H1 (cell line): ENCODE measurements at regions not wholly inside any gene's neighbourhood (a gene's known extent, or its start where the extent isn't known, plus 50 kb on each side); places are given as distances from the start of the nearest gene placed in this dataset.
"Not testable (repeated sequence)": the region's sequence is repeated elsewhere in the genome, so short reads cannot be mapped to it uniquely, and the experiment has no call there.

ENCODE experiments used
- CTCF ChIA-PET: fragments of 300-600 bp; sonication (Branson Sonifier 250); formaldehyde crosslinking; loops from one replicate; lab custom pipeline; 2021; ENCODE audit not compliant: partially characterized antibody; lab: Charles Lee
- POLR2A ChIA-PET: fragments of 300-600 bp; sonication (Branson Sonifier 250); formaldehyde crosslinking; loops from one replicate; lab custom pipeline; 2021; ENCODE audit warnings: inconsistent platforms; ENCODE audit not compliant: partially characterized antibody; lab: Charles Lee
- DNase-seq, 2 experiments: peaks; one replicate each; pipeline versions ENCODE4 v3.0.0 to v3.0.0-alpha.2; 2010 to 2022; ENCODE audit warnings: low spot score in 2 of 2, low read depth in 1 of 2, mixed read lengths in 1 of 2
- FAIRE-seq: peaks from 2 replicates; lab custom pipeline; 2011; peaks lifted over from hg19 to GRCh38; lab: Jason Lieb, UNC
- H2AFZ ChIP-seq: 2 replicates; pipeline ENCODE4 v1.8.1; 2012; ENCODE audit warnings: low read length, inconsistent platforms
- H2AK5ac ChIP-seq: 2 replicates; pipeline ENCODE4 v1.6.1; 2013; ENCODE audit warnings: low read depth, low read length
- H2BK120ac ChIP-seq: replicated peaks from 2 replicates; pipeline ENCODE3; 2013; ENCODE audit warnings: low read depth, low read length, inconsistent platforms
- H2BK12ac ChIP-seq: 2 replicates; pipeline ENCODE4 v1.6.1; 2013; ENCODE audit warnings: low read depth, low read length
- H2BK15ac ChIP-seq: 2 replicates; pipeline ENCODE4 v1.6.1; 2013; ENCODE audit warnings: low read length
- H2BK20ac ChIP-seq: 2 replicates; pipeline ENCODE4 v1.6.1; 2013; ENCODE audit warnings: low read length
- H2BK5ac ChIP-seq: 2 replicates; pipeline ENCODE4 v1.6.1; 2013; ENCODE audit warnings: low read depth, low read length
- H3K14ac ChIP-seq: 2 replicates; pipeline ENCODE4 v1.6.1; 2013; ENCODE audit warnings: inconsistent platforms; ENCODE audit not compliant: insufficient read length
- H3K18ac ChIP-seq: 2 replicates; pipeline ENCODE4 v1.6.1; 2013; ENCODE audit warnings: low read length; ENCODE audit errors: extremely low read depth
- H3K23ac ChIP-seq: 2 replicates; pipeline ENCODE4 v1.6.1; 2013; ENCODE audit warnings: inconsistent platforms; ENCODE audit not compliant: insufficient read length
- H3K23me2 ChIP-seq: 2 replicates; pipeline ENCODE4 v1.6.1; 2013; ENCODE audit warnings: low read depth, low read length
- H3K27ac ChIP-seq: 2 replicates; pipeline ENCODE4 v1.6.1; 2011; ENCODE audit warnings: low read depth, low read length, inconsistent platforms
- H3K27me3 ChIP-seq, 4 experiments: replicated peaks in 1 of 4; 1 replicate in 1 of 4; 2 replicates in 3 of 4; pipeline versions ENCODE4 v1.6.1 to v1.8.1; 2011 to 2013; ENCODE audit warnings: low read length in 3 of 4, mild to moderate bottlenecking in 3 of 4, inconsistent platforms in 2 of 4, mixed read lengths in 2 of 4, moderate library complexity in 1 of 4; ENCODE audit not compliant: control insufficient read depth in 3 of 4, insufficient read depth in 3 of 4; ENCODE audit errors: extremely low read depth in 1 of 4
- H3K36me3 ChIP-seq, 4 experiments: 2 replicates each; pipeline versions ENCODE4 v1.6.1 to v1.8.1; 2011 to 2013; ENCODE audit warnings: mild to moderate bottlenecking in 4 of 4, low read length in 3 of 4, moderate library complexity in 2 of 4, control low read depth in 1 of 4, inconsistent platforms in 1 of 4; ENCODE audit not compliant: insufficient read depth in 4 of 4, control insufficient read depth in 2 of 4
- H3K4ac ChIP-seq: replicated peaks from 2 replicates; pipeline ENCODE3; 2013; ENCODE audit warnings: low read length, low read depth, mixed read lengths, inconsistent platforms; ENCODE audit not compliant: insufficient read length
- H3K4me1 ChIP-seq, 4 experiments: replicated peaks in 1 of 4; 1 replicate in 1 of 4; 2 replicates in 3 of 4; pipeline versions ENCODE4 v1.6.1 to v1.8.1; 2011 to 2013; ENCODE audit warnings: low read length in 3 of 4, inconsistent platforms in 2 of 4, mixed read lengths in 1 of 4; ENCODE audit not compliant: insufficient read depth in 4 of 4, control insufficient read depth in 3 of 4
- H3K4me2 ChIP-seq, 2 experiments: 2 replicates each; pipeline versions ENCODE4 v1.6.1 to v1.8.1; 2011 to 2013; ENCODE audit warnings: low read depth in 2 of 2, low read length in 2 of 2, control low read depth in 1 of 2, inconsistent platforms in 1 of 2, mild to moderate bottlenecking in 1 of 2; ENCODE audit not compliant: insufficient read depth in 1 of 2
- H3K4me3 ChIP-seq, 4 experiments: fragments of 200-600, 300-600 bp in 1 of 4; sonication (generic), shearing (Covaris generic), sonication (Bioruptor Twin) in 1 of 4; 2 replicates each; pipeline versions ENCODE4 v1.5.1 to v1.8.1; 2011 to 2016; ENCODE audit warnings: low read length in 4 of 4, low read depth in 3 of 4, control low read depth in 2 of 4, inconsistent platforms in 2 of 4, mild to moderate bottlenecking in 2 of 4, mixed read lengths in 1 of 4, moderate library complexity in 1 of 4; ENCODE audit not compliant: insufficient read depth in 2 of 4; ENCODE audit errors: extremely low read depth in 1 of 4
- H3K56ac ChIP-seq: replicated peaks from 2 replicates; pipeline ENCODE3; 2013; ENCODE audit warnings: low read depth, mild to moderate bottlenecking, mixed read lengths, low read length, inconsistent platforms; ENCODE audit not compliant: insufficient read length
- H3K79me1 ChIP-seq: 2 replicates; pipeline ENCODE4 v1.6.1; 2013; ENCODE audit warnings: low read depth, low read length, control low read depth
- H3K79me2 ChIP-seq, 2 experiments: 2 replicates each; pipeline versions ENCODE4 v1.6.1 to v1.8.1; 2012 to 2013; ENCODE audit warnings: low read length in 2 of 2, mild to moderate bottlenecking in 2 of 2, inconsistent platforms in 1 of 2; ENCODE audit not compliant: insufficient read depth in 2 of 2, control insufficient read depth in 1 of 2
- H3K9ac ChIP-seq, 4 experiments: replicated peaks in 1 of 4; 1 replicate in 1 of 4; 2 replicates in 3 of 4; pipeline versions ENCODE4 v1.6.1 to v1.8.1; 2011 to 2013; ENCODE audit warnings: low read depth in 3 of 4, low read length in 3 of 4, control low read depth in 2 of 4, mild to moderate bottlenecking in 2 of 4, moderate library complexity in 2 of 4, inconsistent platforms in 1 of 4; ENCODE audit errors: extremely low read depth in 1 of 4
- H3K9me3 ChIP-seq, 2 experiments: 2 replicates each; pipeline versions ENCODE4 v1.6.1 to v1.8.1; 2012 to 2013; ENCODE audit warnings: mild to moderate bottlenecking in 2 of 2, moderate library complexity in 2 of 2, control low read depth in 1 of 2, inconsistent platforms in 1 of 2, low read depth in 1 of 2, low read length in 1 of 2, mixed read lengths in 1 of 2; ENCODE audit not compliant: insufficient read depth in 2 of 2
- H4K20me1 ChIP-seq, 2 experiments: replicated peaks in 1 of 2; 2 replicates each; pipeline versions ENCODE3 to v1.8.1; 2011 to 2013; ENCODE audit warnings: inconsistent platforms in 2 of 2, low read length in 2 of 2, mild to moderate bottlenecking in 1 of 2; ENCODE audit not compliant: insufficient read depth in 2 of 2, control insufficient read depth in 1 of 2
- H4K5ac ChIP-seq: 2 replicates; pipeline ENCODE4 v1.6.1; 2013; ENCODE audit warnings: low read length, low read depth, mixed read lengths, inconsistent platforms; ENCODE audit not compliant: insufficient read length
- H4K8ac ChIP-seq: 2 replicates; pipeline ENCODE4 v1.8.0; 2013; ENCODE audit warnings: mild to moderate bottlenecking, moderate library complexity, low read length, inconsistent platforms; ENCODE audit not compliant: insufficient read depth; ENCODE audit errors: extremely low read depth
- H4K91ac ChIP-seq: replicated peaks from 2 replicates; pipeline ENCODE3; 2013; ENCODE audit warnings: low read length, mixed read lengths, inconsistent platforms; ENCODE audit not compliant: insufficient read length
- WGBS, 2 experiments: shearing (Covaris generic) in 1 of 2; methylation state at CpG; one replicate each; pipeline versions ENCODE4 v1.1.6 to v1.1.7; 2013 to 2015; ENCODE audit warnings: low lambda C conversion rate in 2 of 2, mixed read lengths in 2 of 2, inconsistent platforms in 1 of 2, low coverage in 1 of 2, missing lambda C conversion rate in 1 of 2; ENCODE audit not compliant: insufficient replicate concordance in 2 of 2, insufficient coverage in 1 of 2, insufficient read length in 1 of 2; ENCODE audit errors: extremely low coverage in 1 of 2, missing lambda C conversion rate in 1 of 2; 5-methylcytosine and 5-hydroxymethylcytosine counted together

DNA sequence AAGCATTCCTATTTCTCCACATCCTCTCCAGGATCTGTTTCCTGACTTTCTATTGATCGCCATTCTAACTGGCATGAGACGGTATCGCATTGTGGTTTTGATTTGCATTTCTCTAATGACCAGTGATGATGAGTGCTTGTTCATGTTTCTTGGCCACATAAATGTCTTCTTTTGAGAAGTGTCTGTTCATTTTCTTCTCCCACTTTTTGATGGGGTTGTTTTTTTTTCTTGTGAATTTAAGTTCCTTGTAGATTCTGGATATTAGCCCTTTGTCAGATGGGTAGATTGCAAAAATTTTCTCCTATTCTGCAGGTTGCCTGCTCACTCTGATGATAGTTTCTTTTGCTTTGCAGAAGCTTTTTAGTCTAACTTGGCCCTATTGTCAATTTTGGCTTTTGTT is 191.8 kb downstream of the EDEM1 start:
- H3K4me1 ChIP-seq, H2AFZ ChIP-seq, H3K27ac ChIP-seq, H4K5ac ChIP-seq, POLR2A ChIA-PET, H2BK20ac ChIP-seq, H3K27me3 ChIP-seq, H3K23ac ChIP-seq, H3K4me2 ChIP-seq, H3K14ac ChIP-seq, H3K18ac ChIP-seq, H2BK120ac ChIP-seq, H4K20me1 ChIP-seq, H3K36me3 ChIP-seq, FAIRE-seq, H3K4me3 ChIP-seq, H4K91ac ChIP-seq, H2AK5ac ChIP-seq, H3K79me2 ChIP-seq, DNase-seq, H4K8ac ChIP-seq, H3K4ac ChIP-seq, H3K9ac ChIP-seq, H3K56ac ChIP-seq, H3K9me3 ChIP-seq, H3K79me1 ChIP-seq, H2BK5ac ChIP-seq, H2BK12ac ChIP-seq, H2BK15ac ChIP-seq, H3K23me2 ChIP-seq: not testable (repeated sequence)
- 100% methylated on average over 3 of the region's 3 CpGs; no CpG with 5 or more reads in 1 of the 2 experiments for WGBS, 2 experiments
- CTCF ChIA-PET: interaction anchor here (2.1 kb wide), 1 partner anchor 46 kb away, joined by 6 read pairs; no protein-coding TSS in a partner anchor

DNA sequence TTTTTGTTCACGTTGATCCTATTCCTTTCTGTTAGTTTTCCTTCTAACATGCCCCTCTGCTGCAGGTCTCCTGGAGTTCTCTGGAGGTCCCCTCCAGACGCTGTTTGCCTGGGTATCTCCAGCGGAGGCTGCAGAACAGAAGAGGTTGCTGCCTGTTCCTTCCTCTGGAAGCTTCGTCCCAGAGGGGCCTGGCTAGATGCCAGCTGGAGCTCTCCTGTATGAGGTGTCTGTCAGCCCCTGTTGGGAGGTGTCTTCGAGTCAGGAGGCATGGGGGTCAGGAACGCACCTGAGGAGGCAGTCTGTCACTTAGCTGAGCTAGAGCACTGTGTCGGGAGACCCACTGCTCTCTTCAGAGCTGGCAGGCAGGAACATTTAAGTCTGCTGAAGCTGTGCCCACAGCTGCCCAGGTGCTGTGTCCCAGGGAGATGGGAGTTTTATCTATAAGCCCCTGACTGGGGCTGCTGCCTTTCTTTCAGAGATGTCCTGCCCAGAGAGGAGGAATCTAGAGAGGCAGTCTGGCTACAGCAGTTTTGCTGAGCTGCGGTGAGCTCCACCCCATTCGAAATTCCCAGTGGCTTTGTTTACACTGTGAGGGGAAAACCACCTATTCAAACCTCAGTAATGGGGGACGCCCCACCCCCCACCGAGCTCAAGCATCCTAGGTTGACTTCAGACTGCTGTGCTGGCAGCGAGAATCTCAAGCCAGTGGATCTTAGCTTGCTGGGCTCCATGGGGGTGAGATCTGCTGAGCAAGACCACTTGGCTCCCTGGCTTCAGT is 196.2 kb downstream of the EDEM1 start:
- H4K5ac ChIP-seq, H3K79me2 ChIP-seq, POLR2A ChIA-PET, H2BK5ac ChIP-seq, H2AFZ ChIP-seq, H3K18ac ChIP-seq, FAIRE-seq, H3K56ac ChIP-seq, H3K9me3 ChIP-seq, H2BK20ac ChIP-seq, H3K4me3 ChIP-seq, H3K4me1 ChIP-seq, H2BK12ac ChIP-seq, H3K27me3 ChIP-seq, H3K79me1 ChIP-seq, H4K91ac ChIP-seq, H4K8ac ChIP-seq, H3K23ac ChIP-seq, H4K20me1 ChIP-seq, H3K27ac ChIP-seq, H3K14ac ChIP-seq, H3K4me2 ChIP-seq, H2BK120ac ChIP-seq, H3K9ac ChIP-seq, H2AK5ac ChIP-seq, H3K4ac ChIP-seq, H3K23me2 ChIP-seq, H3K36me3 ChIP-seq, H2BK15ac ChIP-seq: not testable (repeated sequence)
- CTCF ChIA-PET: interaction anchor here (1.0 to 1.6 kb wide), 2 partner anchors 18 to 44 kb away, joined by 3 to 4 read pairs; no protein-coding TSS in a partner anchor
- WGBS, 2 experiments: 81% methylated on average over 12 of the region's 12 CpGs; no CpG with 5 or more reads in 1 of the 2 experiments
- peak in 1 of 2 experiments; percentile 45 for DNase-seq
